Stimulated activated CD4-positive, alpha-beta T cell treated with anti-CD3 and anti-CD28 coated beads, Interleukin-4, amount 100 ng/mL, for 48 hours (primary cell): ENCODE measurements at regions not wholly inside any gene's neighbourhood (a gene's known extent, or its start where the extent isn't known, plus 50 kb on each side); places are given as distances from the start of the nearest gene placed in this dataset.

ENCODE experiments used
- DNase-seq, 2 donors: peaks; one replicate each; pipeline ENCODE4 v3.0.0-alpha.2; 2020; ENCODE audit warnings: low read depth in 2 of 2

DNA sequence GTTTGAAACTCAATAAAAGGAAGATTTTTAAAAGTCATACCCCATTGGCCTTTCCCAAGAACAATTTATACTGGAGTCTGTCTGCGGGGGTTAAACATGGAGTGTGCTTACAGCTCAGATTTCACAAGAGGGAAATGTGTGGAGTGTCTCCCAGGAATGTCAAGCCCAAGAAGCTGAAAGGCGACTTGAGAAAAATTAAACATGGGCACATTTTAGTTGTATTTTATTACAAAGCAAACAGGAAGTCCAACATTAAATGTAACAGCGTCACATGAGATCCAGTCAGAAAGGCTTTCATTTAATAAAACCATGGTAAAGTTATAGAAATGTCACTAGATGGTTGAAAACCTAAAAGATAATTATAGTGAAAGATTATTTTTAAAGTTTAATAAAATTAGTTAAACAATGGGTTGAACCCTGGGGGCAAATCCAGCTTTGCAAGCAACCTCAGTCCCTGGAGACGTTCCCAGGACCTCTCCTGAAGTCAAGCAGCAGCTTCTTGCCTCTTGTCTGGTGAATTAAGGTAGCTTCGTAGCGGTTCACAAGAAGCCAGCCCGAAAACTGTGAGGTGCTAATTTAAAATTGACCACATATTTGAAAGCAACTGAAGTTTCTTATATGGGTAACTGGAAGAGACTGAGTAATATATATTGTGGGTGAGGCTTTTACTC, 168.4 kb upstream of the EDNRA start:
- DNase-seq, result no peak

DNA sequence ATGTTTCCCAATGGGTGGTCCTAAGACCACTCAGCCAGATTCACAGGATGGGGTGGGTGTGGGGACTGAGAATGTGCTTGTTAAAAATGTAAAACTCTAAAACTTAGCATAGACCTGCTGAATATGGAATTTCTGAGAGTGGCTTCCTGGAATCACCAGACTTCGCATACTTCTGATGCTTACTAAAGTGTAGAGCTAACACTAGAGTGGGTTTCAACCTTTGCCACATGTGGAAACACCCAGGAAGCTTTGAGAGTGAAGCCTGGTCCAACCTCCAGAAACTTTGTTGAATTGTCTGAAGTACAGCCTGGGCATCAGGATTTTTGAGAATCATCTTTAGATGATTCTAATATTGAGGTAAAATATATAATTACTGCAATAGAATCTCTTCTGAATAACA, 167.8 kb upstream of the EDNRA start:
- DNase-seq, result no peak

DNA sequence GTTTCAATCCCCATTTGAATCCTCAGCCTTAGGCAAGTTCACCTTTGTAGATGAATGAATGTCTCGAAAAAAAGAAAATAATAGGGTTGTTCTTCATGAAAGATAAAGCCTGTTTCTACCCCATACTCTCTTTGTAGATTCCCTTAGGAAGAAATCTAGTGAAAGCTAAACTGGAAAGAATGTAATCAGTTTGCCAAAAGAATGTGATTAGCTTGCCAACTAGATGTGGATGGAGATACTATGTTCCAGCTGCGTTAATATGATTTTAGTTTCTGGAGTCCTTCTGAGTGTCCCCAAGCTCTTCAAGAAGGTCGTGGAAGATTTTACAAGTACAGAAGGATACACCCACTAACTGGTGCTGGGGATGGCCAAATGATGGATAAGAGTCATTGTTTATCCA, 162.3 kb upstream of the EDNRA start:
- no peak for DNase-seq

DNA sequence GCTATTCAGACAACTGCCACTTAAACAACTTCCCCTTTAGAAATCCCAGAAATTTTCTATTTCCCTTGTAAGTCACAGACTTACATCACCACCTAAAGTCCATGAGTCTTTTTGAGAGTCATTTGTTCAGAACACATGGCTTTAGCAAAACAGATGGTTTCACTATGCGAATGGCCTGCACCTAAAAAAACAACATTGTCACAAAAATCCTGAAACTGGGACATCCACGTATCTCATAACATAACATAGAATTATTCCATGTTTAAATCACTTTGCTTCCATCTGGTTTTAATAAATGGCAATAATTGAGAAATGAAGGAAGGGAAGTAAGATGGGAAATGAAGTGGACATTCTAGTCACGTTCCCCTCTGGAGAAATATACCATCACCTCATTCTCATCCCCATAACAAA, 155.3 kb upstream of the EDNRA start:
- DNase-seq, result no peak

DNA sequence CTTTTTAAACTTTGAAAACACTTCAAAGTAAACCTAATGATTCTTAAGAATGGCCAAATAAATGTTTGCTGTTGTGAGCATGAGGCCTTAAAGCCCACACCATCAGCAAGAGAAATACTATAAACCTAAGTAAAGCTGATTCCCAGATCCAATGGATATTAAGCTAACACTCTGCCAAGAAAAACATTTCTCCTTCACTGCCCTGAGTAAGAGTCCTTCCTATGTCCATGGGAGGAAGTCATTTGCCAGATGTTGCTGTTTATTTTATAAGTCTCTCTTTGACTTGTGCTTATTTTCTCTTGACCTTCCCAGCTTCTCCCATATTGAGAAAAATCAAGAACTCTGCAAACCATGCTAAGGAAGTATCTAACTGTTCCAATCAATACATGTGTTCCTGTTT, 154.3 kb upstream of the EDNRA start:
- no peak for DNase-seq

DNA sequence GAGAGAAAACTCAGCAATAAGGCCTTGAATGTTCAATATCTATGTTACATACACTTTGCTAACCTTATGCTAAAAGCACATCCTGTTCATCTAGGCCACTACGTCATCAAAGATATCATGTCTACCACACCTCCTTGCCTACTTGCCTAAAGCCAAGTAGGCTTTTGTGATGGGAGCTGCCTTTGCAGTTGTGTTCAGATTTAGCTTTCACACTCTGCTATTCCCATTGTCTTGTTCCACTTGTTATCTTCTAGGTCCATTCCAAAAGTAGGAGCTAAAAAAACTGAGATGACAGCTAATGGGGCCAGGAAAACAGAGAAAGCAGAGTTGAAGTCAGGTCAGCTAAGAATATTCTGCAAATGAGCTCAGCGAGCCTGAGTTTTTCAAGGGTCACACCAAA, 153.6 kb upstream of the EDNRA start:
- no peak for DNase-seq

DNA sequence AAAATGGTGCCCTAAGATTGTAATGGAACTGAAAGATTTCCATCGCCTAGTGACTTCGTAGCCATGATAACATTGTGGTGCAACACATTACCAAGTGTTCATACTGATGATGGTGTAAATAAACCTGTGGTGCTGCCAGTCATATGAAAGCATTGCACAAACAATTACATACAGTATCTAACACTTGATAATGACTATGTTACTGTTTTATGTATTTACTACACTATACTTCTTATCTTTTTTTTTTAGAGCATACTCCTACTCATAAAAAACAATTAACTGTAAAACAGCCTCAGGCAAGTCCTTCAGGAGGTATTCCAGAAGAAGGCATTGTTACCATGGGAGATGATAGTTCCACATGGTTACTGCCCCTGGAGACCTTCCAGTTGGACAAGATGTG, 152.7 kb upstream of the EDNRA start:
- DNase-seq, result no peak

DNA sequence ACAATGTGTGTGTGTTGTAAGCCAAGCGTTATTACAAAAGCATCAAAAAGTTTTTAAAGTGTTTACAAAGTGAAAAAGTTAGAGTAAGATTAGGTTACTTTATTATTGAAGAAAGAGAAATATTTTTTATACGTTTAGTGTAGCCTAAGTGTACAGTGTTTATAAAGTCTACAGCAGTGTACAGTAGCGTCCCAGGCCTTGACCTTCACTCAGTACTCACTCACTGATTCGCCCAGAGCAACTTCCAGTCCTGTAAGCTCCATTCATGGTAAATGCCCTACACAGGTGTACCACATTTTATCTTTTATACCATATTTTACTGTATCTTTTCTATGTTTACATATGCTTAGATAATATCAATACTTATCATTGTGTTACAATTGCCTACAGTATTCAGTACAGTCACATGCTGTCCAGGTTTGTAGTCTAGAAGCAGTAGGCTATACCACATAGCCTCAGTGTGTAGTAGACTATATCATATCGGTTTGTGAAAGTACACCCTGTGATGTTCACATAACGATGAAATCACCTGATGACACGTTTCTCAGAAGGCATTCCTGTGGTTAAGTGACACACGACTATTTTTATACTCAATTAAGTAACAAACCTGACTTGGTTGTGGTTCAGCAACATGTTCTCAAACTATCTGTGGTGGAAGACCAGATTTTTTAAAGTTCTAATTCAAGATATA, 152.0 kb upstream of the EDNRA start:
- no peak for DNase-seq

DNA sequence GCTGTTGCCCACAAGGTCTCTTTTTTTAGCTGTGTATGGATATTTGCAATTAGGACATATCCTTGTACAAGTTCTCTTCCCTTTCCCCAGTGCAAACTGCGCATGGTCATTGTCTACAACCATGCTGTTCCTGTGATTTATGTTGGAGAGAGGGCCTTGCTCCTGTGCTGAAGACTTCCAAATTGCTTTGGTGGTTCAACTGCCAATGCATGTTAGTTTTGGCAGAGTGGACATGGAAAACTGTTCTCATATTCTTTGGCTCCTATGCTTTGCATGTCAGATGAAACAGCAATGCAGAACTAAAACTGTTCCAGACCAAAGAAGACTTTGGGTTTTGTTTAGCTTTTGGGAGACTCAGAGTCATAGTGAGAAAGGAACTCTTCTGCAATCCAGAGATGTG, 148.8 kb upstream of the EDNRA start:
- no peak for DNase-seq

DNA sequence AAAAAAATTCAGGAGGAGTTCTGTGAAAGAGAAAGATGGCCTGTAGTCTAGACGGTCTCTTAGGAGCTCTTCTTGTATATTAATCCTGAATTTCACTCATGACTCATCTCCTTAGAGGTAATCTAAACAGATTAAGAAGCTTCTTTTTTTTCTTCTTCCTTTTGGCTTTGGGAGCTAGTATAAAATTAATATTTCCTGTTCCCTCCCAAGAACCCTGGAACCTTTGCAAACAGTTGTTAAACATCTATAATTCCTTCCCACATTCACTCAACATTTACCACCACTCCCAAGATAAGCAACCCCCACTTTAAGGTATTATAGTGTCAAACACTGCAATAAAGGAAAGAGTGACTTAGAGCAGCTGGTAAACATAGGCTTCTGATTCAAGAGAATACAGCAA, 146.4 kb upstream of the EDNRA start:
- DNase-seq, result no peak

DNA sequence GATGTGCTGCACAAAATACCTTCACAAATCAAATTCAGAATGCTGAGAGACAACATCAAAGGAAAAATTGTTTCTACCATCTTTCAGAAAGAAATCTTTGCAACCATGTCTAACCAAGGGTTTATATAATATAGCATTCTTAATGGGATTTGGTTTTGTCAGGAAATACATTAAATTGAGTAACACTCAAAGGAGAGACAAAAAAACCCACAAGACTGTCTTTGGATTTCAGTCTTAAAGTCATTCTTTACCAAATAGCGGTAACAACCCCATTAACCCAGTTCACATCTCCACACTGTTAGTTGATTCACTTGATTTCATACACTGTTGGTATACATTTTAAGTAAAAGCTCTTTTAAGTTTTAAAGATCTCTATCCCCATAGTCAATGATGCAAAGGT, 145.7 kb upstream of the EDNRA start:
- DNase-seq, result no peak

DNA sequence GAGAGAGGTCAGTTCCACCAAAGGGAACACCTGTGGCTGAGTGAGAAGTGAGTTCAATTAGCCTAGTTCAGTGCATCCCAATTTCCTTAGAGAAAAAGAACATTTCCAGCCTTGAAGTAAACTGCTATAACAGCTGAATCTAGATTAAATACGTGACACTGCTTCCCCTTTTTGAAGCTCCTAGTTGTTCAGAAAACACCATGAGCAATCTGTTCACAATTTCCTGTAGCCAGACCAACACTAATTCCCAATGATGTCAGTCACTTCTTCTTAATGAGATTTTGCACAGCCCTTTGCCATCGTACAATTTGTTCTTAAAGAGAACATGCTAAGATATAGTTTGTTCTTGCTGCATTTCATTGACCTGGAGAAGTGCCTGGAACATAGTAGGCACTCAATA, 144.6 kb upstream of the EDNRA start:
- DNase-seq, result no peak

DNA sequence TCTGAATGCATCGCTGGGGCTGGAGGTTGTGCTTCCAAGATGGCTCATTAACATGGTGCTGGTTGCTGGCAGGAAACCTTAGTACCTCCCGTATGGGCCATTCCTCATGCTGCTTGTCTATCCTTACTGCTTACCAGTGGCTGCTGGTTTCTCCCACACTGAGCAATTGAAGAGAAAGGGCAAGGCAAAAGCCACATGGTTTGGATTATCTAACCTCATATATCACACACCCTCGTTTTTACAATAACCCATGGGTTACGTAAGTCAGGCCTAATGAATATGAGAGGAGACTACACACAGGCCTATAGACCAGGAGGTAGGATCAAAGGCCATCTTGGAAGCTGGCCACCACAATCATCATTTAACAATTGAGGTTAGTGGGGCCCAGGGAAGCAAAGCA, 141.8 kb upstream of the EDNRA start:
- DNase-seq, result no peak

DNA sequence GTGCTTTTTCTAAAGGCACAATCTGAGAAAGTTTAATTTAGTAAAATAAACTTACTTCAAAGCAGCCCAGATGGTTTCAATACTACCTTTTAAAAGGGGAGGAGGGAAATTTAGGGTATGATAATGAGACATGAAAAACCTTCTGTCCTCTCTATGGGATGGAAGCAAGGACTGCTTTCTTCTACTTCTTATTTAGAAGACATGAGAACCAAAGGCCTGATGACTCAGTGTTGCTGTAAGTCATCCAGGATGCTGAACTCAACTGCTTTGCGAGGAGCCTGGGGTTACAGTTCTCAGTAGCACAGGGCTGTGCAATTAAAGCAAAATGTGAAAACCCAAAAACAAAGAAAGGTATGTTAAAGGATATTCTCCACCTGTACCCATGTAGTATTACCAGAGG, 140.8 kb upstream of the EDNRA start:
- DNase-seq, result no peak

DNA sequence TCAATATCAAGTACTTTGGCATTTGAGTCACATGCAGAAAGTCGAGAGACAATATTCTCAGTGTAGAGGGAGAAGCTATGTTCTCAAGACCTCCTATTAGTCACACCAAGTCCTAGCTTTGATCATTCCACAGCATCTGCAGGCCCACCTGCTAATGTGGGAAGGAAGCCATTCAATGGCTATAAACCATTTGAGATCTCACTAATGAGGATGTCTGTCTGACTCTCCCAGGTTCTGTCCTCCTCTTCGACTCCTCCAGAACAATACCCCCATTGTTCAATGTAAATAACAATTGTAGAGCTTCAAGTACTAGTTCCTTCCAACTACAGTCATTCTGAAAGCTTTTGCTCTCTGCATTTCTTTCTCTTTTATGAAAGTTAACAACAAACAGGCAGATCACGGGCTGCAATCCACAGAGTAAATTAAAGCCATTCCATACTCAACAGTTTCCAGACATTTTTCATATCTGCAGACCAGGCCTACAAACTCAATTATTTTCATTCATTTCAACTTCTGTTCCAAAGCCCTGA, 140.2 kb upstream of the EDNRA start:
- no peak for DNase-seq

DNA sequence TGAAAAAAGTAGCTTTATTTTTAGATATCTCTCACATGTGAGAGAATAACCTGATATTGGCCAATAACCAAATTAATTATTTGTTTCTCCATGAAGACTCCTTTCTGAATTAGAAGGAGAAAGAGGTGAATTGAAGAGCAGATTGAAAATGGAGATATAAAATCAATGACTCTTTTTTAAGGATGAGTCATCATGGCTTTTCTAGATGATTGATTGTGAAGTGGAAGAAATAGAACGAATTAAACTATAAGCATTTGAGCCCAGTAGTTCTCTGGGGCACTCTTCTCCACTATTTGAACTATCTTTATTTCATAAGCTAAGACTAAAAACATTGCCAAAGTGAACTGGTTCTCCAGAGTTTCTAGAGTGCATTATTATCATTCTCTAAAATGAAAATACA, 137.2 kb upstream of the EDNRA start:
- DNase-seq, result no peak

DNA sequence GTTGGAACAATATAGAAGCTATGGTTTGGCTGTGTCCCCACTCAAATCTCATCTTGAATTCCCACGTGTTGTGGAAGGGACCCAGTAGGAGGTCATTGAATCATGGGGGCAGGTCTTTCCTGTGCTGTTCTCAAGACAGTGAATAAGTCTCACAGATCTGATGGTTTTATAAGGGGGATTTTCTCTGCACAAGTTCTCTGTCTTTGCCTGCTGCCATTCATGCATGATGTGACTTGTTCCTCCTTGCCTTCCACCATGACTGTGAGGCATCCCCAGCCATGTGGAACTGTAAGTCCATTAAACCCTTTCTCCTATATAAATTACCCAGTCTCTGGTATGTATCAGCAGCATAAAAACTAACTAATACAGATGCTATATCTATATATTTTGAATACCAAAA, 135.2 kb upstream of the EDNRA start:
- no peak for DNase-seq

DNA sequence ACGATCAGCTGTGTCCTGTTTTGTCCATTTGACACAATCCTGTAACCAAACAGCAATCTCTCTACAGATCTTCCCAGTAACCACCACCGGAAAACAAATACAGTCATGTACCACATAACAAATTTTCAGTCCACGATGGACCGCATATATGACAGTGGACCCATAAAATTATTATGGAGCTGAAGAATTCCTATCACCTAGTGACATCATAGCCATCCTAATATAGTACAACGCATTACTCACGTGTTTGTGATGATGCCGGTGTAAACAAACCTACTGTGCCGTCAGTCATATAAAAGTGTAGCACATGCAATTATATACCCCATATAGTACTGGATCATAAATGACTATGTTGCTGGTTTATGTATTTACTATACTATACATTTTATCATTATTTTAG, 133.7 kb upstream of the EDNRA start:
- DNase-seq, result no peak

DNA sequence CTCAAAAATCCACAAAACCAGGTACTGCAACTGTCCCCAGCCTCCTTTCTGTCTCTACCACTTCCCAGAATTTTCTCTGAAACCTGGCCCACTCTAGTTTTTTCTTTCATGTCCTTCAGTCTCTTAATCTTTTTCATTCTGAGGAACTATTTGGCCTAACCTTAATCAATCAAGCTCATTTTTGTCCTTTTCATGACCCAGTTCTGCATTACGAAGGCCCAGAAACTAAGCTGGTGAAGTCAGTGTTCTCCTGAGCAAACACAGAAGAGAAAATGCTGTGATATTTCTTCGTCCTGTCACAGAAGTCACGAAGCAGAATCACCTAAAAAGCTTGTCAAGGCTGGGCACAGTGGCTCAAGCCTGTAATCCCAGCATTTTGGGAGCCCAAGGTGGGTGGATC, 131.7 kb upstream of the EDNRA start:
- DNase-seq, result no peak

DNA sequence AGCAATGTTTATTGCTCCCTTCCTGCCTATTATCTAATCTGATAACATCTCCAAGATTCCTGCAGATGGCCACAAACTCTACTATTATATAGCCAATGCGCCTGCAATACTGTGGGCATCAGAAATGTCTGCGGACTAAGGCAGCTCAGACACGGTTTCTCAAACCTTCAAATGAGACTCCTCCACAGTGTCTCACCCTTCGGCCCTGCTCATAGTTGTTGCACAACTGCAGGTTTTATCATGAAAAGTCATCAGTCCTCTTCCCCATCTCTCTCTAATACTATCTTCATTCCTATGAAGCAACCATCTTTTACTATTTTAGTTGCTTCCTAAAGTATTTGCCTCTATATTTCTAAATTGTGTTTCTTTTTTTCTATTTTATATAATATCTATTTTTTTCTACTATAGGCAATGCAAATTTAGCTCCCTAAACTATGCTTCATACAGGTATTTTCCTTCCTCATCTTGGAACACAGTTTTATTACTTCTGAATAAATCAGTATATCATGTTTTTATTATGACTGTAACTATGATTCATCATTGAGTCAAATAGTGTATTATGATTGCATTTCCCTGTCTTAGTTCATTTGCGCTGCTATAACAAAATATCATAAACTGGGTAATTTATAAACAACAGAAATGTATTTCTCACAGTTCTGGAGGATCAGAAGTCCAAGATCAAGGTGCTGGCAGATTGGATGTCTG, 129.7 kb upstream of the EDNRA start:
- DNase-seq, result no peak

DNA sequence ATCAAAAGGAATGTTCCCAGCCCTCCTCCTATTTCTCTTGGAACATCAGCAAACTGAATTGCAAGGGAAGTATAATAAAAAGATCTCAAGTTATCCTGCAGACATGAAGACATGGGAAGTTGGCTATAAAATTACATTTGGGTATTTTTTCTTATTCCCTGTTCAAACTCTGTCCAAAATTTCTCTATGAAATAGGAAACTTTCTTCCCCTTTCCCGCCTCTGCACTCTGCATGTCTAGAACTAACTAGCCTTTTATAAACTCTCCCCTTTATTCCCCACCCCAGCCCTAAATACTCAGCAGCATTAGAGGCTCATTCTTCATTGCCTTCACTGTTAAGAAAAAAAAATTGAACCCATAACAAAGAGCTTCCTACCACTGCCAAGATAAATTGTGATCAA, 126.7 kb upstream of the EDNRA start:
- no peak for DNase-seq

DNA sequence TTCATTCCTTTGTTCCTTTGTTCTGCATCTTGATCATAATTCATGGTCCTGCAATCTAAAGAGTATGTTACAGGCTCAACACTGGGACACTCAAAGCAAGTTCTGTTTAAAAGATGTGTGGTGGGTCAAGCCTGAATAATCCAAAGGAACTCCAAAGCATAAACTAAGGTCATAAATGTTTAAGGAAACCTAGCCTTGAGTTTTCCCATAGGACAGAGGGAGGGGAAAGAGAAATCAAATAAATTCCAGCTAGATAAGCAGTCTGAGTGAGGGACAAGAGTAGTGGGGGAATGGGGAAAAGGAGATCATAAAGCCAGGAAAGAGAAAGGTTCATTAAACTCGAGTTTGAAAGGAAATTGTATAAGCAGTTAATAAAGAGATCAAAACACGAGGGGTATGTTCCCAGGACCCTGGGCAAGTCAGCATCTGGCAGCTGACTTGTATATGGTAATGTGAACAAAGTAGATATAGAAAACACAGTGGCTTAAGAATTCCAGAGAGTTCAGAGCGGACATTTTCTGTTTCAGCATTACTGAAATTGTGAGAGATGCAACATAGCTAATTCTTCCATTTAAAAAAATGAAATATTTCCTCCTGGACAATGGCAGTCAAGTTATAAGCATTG, 125.8 kb upstream of the EDNRA start:
- DNase-seq, result no peak

DNA sequence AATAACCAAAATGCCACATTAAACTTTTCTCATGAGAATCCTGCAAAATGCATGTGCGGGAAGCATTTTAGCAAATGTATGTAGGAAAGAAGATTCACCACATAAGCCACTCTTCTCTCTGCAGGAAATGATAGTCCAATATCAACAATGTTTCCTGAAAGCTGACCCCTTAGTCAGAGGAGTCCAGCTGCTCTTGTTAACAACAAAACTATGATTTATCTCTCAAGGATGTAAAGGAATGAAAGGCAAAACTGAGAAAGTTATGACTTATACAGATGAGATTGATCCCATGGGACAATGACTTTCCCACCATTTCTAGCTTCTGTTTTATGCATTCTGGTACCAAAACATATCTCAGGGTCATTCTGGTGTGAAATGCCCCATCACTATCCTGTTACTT, 125.0 kb upstream of the EDNRA start:
- no peak for DNase-seq
